GM19438 (cell line): ENCODE measurements at regions not wholly inside any gene's neighbourhood (a gene's known extent, or its start where the extent isn't known, plus 50 kb on each side); places are given as distances from the start of the nearest gene placed in this dataset.

Experiments
- ATAC-seq: cut with Tn5 transposase; IDR thresholded peaks from one replicate; pipeline ENCODE4 v1.9.1; 2021; ENCODE audit warnings: low read depth; ENCODE audit not compliant: unreplicated experiment

DNA sequence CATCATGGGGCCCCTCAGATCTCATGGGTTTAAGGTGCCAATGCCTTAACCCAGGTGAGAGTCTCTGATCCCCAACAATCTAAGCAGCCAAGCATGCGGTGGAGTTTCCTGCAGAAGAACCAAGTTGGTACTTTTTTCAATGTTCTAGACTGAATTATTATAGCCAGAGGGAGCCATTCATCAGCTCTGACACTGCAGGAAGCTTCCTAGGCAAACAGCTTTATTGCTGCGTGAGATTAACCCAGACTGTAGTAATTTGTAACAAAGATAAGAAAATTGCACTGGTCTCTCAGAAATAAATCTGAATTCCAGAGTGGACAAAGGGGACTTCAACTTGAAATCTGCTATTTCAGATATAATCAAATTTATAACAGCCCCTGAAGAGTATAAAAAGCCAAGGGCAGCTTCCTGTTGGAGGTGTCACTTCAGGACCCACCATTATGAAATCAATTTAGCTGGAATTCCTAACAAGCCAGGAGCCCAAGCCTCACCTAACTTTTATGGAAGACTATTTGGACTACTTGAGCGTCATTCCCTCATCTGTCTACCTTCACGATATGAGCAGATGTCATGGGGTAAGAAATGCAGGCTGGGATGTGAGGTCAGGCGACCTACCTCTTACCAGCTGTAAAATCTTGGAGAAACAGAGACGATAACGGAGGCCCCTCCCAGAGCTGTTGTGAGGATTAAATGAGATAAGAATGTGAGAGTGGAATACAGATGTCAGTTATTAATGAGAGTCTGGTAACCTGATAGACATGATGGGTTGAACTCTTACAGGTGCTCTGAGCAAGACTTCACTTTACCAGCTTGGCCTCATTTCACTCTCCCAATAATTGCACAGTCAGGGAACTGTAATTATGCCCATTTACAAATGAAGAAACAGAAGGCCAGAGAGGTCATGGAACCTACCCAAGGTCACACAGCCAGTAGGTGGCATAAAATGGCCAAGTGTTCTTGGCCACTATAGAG, 135.1 kb downstream of the RRAGC start:
- ATAC-seq: no peak

DNA sequence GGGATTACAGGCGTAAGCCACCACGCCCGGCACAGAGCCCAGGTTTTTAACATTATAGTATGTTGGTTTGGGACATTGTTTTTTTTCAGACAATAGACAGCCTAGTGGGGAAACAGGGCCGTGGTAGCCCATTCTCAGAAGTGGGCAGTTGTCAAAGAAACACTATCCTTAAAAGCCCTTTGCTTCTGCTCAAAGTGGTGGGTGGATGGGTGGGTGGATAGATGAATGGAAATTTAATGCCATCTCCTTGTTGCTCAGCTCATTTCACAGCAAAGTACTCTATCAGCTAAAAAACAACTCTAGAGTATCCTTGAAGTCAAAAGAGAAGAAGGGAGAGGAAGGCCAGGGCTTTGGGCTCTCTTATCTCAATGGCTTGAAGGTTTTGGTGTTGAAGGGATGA, 137.8 kb downstream of the RRAGC start:
- no peak for ATAC-seq

DNA sequence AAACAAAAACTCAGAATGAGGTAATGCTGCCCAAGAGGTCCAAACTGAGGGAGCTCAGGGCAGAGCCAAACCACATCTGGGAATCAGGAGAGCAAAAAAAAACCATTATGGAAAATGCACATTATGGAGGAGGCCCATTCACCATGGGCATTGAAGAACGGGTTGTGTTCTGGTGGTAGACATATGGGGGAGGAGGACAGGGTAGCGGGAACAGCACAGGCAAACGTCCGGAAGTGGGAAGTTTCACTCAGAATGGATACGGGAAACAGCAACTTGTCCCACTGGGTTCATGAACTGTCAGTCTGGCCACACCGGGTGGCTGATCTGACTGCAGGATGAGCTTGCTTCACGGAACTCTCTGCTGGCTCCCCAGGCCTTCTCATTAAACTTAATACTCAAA, 139.7 kb downstream of the RRAGC start:
- ATAC-seq: no peak

DNA sequence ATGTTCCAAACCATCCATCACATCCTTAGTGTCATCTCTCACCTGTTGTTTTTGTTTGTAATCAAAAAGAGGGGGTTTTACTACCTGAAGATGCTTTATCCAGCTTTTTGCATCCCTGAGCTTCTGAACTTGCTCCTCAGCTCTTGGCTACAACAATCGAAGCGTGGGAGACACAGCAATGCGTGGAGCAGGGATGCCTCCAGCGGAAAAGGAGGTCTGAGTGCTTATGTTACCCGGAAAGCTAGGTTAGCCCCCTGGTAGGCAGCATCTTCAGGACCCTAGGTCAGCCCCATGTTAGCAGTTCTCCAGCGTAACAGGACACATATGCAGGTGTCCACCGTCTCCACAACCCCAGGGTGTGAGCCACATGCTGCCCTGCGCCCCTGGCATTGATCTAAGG, 141.5 kb downstream of the RRAGC start:
- ATAC-seq: no peak

DNA sequence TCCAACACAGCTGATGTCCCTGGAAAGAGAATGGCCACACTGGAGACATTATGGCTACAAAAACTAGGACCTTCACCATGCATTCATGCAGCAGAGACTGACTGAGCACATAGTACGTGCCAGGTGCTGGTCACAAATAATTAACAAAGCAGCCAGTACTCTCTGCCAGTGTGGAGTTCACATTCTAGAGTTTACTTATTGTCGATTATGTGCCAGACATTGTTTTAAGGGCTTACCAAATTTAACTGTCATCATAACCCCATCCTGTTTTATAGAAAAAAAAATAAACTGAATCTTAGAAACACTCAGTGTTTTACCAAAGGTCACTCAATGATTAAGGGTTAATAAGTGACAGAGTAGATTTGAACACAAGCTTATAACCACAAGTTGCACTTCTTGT, 143.3 kb downstream of the RRAGC start:
- ATAC-seq: no peak

DNA sequence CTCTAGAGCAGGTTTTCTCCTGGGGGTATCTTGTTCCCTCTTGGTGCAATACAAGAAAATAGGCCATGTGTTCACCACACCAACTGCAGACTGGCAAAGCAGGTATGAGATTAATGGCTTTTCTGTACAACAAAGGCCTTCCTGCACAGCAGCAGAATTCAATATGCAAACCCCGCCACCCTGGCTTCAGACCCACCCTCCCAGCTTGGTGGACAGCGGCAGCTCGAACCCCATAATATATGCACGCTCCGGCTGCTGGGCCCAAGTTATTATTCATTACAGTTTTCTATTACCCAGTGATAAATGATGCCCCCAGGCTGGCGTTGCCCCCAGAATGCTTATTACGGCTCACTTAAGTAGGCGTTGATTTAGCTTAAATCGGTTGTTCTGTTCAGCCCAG, 144.2 kb downstream of the RRAGC start:
- no peak for ATAC-seq

DNA sequence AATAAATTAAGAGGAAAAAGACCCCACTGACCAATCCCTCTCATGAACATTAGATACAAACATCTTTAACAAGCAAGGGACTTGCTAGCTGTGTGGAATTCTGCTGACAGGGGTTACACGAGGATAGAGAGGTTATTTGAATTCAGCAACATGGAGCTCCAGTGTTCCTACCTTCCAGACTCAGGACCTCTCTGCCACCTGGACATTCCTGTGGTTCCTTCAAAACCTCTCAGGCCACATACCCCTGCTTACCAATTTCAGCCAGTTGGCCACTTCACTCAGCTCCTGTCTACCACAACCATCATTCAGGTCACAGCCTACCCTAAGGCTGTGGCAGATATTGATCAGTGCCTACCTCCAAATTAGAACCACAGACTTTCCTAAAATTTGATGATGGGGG, 147.5 kb downstream of the RRAGC start:
- ATAC-seq: no peak

DNA sequence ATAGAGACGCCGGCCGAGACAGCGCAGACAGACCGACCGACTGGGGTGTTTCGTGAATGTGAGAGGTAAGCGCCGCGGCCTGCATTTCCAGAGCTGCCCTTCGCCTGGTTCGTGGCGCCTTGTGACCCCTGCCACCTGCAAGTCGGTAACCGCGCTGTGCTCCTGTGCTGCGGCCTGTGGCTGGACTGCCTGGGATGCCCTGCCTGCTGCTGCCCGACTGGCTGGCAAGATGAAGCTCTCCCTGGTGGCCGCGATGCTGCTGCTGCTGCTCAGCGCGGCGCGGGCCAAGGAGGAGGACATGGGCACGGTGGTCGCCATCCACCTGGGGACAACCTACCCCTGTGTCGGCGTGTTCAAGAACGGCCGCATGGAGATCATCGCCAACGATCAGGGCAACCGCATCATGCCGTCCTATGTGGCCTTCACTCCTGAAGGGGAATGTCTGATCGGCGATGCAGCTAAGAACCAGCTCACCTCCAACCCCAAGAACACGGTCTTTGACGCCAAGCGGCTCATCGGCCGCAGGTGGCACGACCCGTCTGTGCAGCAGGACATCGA, 150.8 kb downstream of the RRAGC start:
- no peak for ATAC-seq

DNA sequence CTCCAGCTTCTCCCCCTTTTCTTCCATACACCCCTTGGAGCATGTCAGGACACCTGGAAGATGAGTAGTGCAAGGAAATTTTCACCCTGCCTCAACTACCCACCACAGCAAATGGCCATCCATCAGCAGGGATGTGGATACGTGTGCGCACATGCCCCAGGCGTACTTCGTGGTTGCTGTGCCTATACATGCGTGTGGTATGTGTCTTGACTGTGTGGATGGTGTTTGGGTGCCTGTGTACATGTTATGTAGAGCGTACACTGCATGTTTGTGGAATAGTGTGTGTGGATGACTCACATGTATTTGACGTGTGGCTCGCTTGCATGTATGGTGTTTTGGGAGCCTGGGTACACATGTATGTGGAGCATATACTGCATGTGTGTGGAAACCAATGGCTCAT, 158.5 kb downstream of the RRAGC start:
- no peak for ATAC-seq

DNA sequence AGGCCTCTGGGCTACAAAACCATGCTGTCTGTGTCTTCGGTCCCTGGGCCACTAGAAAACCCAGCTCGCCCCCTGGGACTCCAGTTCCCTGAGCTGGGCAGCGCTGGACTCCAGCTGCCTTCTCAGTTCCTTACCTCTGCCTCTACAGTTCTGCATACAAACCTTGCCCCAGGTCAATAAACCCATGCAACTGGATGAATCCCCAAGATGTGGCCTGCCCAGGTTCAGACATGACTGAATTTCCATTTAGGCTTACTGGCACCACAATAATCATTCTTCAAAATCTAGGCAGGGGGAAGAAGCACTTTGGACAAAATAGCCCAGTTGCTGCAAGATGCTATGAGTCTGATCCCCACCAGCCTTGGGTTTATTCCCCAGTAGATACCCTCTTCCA, 159.5 kb downstream of the RRAGC start:
- ATAC-seq: no peak

DNA sequence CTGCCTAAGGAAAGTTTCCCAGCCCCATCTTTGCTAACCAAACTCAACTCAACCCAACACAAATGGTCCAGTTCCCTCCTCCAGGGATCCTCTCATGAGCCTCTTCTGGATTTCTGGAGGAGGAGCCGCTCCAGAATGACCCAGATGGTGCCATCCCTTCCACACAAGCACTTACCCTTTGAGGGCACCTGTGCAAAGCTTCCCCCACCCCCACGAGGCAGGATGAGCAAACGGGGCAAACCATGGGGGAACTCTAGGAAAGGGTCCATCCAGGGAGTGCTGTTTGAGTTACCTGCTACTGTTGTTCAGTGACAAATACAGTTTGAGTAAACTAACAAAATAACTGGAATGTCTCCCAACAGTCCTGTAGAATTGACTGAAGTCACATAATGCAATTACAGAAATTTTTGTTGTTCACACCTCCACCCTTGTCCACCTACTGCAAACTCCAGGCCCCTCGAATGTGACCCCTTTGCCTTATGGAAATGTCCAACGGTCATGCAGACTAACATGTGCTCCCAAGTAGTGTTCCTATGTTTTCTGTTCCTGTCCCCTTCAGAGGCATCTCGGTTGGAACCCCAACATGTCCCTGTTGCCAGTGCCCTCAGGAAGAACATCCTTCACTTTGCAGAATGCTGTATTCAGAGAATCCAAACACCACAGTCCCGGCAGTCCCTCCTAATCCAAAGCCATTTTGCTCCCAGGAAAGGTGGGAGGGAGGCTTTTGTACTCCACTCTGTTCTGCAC, 160.1 kb downstream of the RRAGC start:
- no peak for ATAC-seq

DNA sequence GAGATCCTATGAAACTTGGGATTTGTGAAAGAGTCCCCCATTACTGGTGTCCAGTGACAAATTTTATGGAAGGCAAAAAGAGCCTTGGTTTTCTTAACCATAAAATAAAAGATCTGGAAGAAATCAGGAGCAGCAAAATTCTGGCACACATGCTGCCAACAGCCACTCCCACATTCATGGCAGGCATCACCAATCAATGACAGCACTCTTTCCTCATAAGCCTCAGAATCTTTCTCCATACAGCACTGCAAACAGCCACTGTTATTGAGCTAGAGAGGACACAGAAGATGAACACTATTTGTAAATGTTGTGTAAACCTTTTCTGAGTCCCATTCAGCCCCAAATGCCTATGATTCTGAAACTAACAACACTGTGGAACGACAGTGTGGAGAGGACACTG, 162.2 kb downstream of the RRAGC start:
- ATAC-seq: no peak

DNA sequence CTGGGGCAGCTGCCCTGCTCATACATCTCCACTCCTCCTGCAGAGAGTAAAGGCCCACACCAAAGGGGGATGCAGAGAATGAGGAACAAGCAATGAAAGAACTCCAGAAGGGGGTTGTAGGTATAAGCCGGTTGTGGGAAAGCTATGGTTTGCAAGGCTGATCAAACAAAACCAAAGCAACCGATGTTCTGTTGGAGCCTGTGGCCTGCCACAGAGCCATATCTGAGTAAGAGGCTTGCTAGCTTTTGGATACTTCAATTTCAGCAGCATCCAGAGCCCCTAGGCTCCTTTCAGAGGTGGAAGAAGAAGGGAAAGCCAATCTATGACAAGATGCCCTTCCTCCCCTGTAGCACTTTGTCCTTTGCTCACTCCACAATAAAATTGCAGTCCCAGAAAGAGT, 163.2 kb downstream of the RRAGC start:
- no peak for ATAC-seq

DNA sequence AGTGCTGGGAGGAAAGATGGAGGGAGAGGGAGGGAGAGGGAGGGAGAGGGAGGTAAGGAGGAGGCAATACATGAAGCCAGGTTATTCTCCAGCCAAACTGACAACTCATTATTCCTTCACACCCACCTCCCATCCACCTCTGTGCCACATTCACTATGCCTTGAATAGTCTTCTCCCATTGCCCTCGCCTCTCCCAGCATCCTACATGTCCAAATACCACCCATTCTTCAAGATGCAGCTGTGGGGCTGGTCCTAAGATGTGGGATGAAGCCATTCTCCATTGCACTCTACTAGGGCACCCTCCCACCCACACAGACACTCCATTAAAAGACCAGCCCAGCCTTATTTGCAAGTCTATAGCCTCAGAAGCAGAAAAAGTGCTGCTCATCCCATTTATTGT, 165.8 kb downstream of the RRAGC start:
- no peak for ATAC-seq

DNA sequence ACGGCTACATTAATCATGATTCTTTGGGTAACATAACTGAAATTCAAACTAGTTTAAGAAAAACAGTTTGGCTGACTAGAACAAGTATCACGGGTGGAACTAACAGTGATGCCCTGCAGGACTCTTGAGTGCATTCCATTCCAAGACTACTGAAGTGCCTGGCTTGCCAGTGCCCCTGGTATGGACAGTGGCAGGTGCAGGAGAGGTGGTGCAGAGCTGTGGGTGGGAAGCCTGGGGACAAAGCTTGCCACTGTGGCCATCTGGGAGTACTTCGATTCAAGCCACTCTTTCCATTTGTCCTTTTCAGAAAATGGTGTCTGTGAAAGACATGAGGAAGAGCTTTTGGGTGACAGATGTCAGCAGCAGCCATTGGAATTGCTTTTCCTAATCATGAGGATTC, 166.5 kb downstream of the RRAGC start:
- no peak for ATAC-seq

DNA sequence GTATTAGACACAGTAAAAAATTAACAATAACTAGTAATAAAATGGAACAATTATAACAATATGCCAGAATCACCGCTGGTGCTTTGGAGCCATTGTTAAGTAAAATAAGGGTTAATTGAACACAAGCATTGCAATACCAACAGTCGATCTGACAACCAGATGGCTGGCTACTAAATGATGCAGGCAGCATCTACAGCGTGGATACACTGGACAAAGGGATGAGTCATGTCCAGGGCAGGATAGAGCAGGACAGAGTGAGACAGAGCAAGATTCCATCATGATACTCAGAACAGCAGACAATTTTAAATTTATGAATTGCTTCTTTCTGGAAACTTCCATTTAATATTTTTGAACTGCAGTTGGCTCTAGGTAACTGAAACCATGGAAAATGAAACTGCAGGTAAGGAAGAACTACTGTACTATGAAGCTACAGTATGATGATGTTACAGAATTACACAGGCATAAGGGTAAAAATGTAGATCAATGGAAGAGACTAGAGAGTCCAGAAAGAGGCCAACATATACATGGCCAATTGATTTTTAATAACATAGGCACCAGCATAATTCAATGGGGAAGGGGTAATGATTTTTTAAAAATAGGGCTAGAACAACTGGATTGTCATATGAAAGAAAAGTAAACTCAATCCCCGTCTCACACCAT, 168.7 kb downstream of the RRAGC start:
- ATAC-seq: no peak

DNA sequence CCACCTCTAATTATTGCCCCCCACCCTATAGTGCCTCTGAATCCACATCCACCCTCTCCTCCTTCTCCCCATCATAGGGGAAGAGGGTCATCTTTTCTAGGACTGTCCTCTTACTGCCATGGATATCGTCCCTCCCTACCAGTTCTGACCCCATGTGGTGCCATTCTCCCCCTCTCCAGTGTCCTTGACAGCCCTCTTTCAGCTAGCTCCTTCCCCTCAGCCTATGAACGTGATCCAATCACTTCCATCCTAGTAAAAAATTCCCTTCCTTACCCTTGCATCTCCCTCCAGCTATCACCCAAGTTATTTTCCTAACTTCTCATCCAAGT, 172.7 kb downstream of the RRAGC start:
- no peak for ATAC-seq

DNA sequence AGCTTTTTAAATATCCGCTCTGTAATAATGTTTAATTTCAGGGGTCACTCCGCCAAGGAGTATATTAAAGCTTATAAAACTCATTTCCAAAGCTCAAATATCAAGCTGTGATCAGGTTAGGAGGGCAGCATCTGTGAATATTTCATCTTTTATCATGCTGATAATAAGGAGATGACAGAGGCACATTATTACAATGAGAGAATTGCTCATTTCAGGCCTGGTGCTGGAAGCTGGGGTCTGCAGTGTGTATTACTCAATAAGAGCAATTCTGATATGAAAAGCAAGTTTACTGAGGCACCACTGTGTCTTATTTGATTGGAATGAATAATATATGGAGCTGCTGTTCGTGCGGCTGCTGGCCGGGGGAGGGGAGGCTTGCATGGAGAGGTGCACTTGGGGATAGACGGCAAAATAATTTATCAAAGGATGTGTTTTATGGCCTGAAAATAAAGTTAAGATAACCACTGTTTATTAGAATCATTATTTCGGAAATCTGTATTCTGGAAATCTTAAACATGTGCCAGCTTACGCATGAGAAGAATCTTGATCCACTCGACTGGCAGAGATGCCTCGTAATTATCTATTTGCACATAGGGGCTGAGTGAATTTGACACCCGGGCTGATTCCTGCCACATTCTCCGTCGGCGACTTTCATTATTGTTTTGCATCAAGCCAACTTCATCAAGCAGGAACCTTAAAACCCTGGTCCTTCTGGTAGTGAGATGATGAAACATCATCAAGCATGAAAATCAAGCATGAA, 173.2 kb downstream of the RRAGC start:
- ATAC-seq: no peak

DNA sequence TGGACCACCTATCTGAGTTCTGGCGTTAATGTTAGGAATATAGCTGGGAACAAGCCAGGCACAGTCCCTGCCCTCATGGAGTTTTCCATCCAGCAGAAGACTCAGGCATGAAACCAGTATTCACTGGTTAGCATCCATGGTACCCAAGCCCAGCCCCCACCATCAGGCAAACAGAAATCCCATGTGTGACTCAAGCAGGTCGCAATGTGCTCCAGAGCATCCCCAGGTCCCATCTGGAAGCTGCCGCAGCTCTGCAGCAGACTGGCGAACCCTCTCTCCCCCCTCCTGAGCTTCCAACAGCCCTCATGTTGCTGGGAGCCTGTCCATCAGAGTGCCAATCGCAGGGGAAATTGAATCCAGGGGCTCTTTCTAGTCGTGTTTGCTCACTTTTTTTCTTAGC, 174.2 kb downstream of the RRAGC start:
- no peak for ATAC-seq

DNA sequence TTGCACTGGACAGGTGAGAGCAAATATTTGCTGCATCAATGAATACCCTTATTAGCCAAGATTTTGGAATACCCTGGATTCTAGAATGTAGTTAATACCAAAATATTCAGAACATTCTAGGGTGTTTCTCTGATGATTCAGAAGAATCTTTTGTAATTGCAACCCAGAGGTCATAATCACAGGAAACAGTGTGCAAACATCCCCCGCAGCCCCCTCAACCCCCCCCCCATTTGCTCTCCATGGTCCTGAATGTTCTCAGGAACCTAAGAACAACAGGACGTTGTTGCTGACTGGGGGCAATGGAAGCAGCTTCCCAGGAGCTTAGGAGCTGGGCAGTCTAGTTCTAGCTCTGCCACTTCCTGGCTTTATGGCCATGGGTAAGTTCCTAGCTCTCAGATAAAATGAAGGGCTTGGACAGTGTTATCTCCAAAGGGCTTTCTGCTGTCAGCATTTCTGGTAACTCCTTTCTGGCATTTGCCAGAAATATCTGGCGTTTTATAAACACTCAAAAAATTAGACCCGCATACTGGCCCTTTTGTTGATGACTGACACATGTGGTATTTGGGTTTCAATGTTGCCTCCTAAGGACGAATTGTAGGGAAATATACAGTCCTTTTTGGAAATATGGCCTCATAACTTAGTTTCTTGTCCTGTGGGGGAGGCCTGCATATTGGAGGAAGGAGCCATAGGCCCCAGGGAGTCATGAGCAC, 178.6 kb downstream of the RRAGC start:
- no peak for ATAC-seq
